Lower lobe of right lung (tissue), 2 donors: ENCODE measurements at regions not wholly inside any gene's neighbourhood (a gene's known extent, or its start where the extent isn't known, plus 50 kb on each side); places are given as distances from the start of the nearest gene placed in this dataset.

Source experiments
- ATAC-seq, 2 donors: fragments of 200-7000 bp; cut with Tn5 transposase; one replicate each; pipeline ENCODE4 v1.9.1; 2020 to 2022; ENCODE audit warnings: mild to moderate bottlenecking in 2 of 2, moderate library complexity in 2 of 2
- DNase-seq: peaks from one replicate; pipeline ENCODE4 v3.0.0-alpha.2; 2020
- H3K27ac ChIP-seq: fragments of 200-600 bp; one replicate; pipeline ENCODE4 v1.8.0; 2022
- H3K27me3 ChIP-seq: fragments of 200-600 bp; one replicate; pipeline ENCODE4 v1.8.0; 2022; ENCODE audit warnings: low read depth
- H3K36me3 ChIP-seq: fragments of 200-600 bp; one replicate; pipeline ENCODE4 v1.8.0; 2022; ENCODE audit warnings: mild to moderate bottlenecking
- H3K4me1 ChIP-seq: fragments of 200-600 bp; one replicate; pipeline ENCODE4 v1.8.0; 2022
- H3K4me3 ChIP-seq: fragments of 200-600 bp; one replicate; pipeline ENCODE4 v1.8.0; 2022; ENCODE audit warnings: mild to moderate bottlenecking
- H3K9me3 ChIP-seq: fragments of 200-600 bp; one replicate; pipeline ENCODE4 v1.8.0; 2022
- CTCF ChIP-seq: fragments of 200-600 bp; IDR thresholded peaks from one replicate; pipeline ENCODE4 v1.8.0; 2022; ENCODE audit warnings: antibody characterized with exemption, mild to moderate bottlenecking
- intact Hi-C: fragments of 100-400 bp; cut with DNase I; formaldehyde crosslinking; loops from one replicate; pipeline ENCODE4 v1.11.0; 2022
- donor health status: DM: no; HTN: yes; CAD: no; lungs with severe emphysema.

- no peak for DNase-seq
- ATAC-seq, result no peak
- intact Hi-C loops, result no loop called here
- Histone ChIP-seq H3K9me3 (no peaks in the 10 kb centered on the region), H3K4me1 (no peaks in the 10 kb centered on the region), H3K36me3 (no peaks in the 10 kb centered on the region), H3K27ac (no peak overlapping the region), H3K4me3 (no peak overlapping the region), H3K27me3 (no peaks in the 10 kb centered on the region)
- TF ChIP-seq CTCF, result no peak
Measured at GRCh38 chr14:39615352-39615751, 183.1 kb upstream of the FBXO33 start.

- no peak for TF ChIP-seq CTCF
- no peaks in the 10 kb centered on the region for H3K9me3 ChIP-seq
Measured at GRCh38 chr14:39614297-39614923, 182.2 kb upstream of the FBXO33 start.

GRCh38 chr14:39609119-39609518 is 176.9 kb upstream of the FBXO33 start:
- Histone ChIP-seq H3K36me3 (no peaks in the 10 kb centered on the region), H3K4me3 (no peak overlapping the region), H3K4me1 (no peaks in the 10 kb centered on the region), H3K27ac (no peak overlapping the region), H3K9me3 (no peaks in the 10 kb centered on the region), H3K27me3 (no peaks in the 10 kb centered on the region)
- TF ChIP-seq CTCF, result no peak
- ATAC-seq (no peak), DNase-seq (no peak)
- intact Hi-C loops, result no loop called here

More at GRCh38 chr14:39614297-39614923, 182.2 kb upstream of the FBXO33 start:
- H3K36me3 ChIP-seq, result no peaks in the 10 kb centered on the region
- no peak overlapping the region for H3K4me3 ChIP-seq
- ATAC-seq, result no peak
- no peak overlapping the region for H3K27ac ChIP-seq
- intact Hi-C loops, result no loop called here
- no peaks in the 10 kb centered on the region for H3K27me3 ChIP-seq
- DNase-seq, result no peak
- H3K4me1 ChIP-seq, result no peaks in the 10 kb centered on the region

GRCh38 chr14:39607978-39608377 is 175.7 kb upstream of the FBXO33 start:
- intact Hi-C loops, result no loop called here
- H3K27ac ChIP-seq, result no peak overlapping the region
- no peaks in the 10 kb centered on the region for H3K9me3 ChIP-seq
- no peaks in the 10 kb centered on the region for H3K4me1 ChIP-seq
- no peaks in the 10 kb centered on the region for H3K36me3 ChIP-seq
- no peak for TF ChIP-seq CTCF
- DNase-seq, result no peak
- no peak for ATAC-seq
- H3K4me3 ChIP-seq, result no peak overlapping the region
- H3K27me3 ChIP-seq, result no peaks in the 10 kb centered on the region

GRCh38 chr14:39603942-39604341 is 171.7 kb upstream of the FBXO33 start:
- DNase-seq (no peak), ATAC-seq (no peak)
- Histone ChIP-seq H3K9me3 (peaks cover 9% of the 10 kb centered on the region), H3K4me3 (no peak overlapping the region), H3K4me1 (no peaks in the 10 kb centered on the region), H3K36me3 (no peaks in the 10 kb centered on the region), H3K27me3 (no peaks in the 10 kb centered on the region), H3K27ac (no peak overlapping the region)
- no peak for TF ChIP-seq CTCF
- intact Hi-C loops, result no loop called here
